ENCODE measurements at regions not wholly inside any gene's neighbourhood (a gene's known extent, or its start where the extent isn't known, plus 50 kb on each side); places are given as distances from the start of the nearest gene placed in this dataset.
"Not testable (repeated sequence)": the region's sequence is repeated elsewhere in the genome, so short reads cannot be mapped to it uniquely, and the experiment has no call there.

GRCh38 chr3:174532216-174532615, 326.9 kb upstream of the NAALADL2 start:
- H3K4me3 ChIP-seq = no peak overlapping the region
- no peak overlapping the region for H3K27ac ChIP-seq

DNA sequence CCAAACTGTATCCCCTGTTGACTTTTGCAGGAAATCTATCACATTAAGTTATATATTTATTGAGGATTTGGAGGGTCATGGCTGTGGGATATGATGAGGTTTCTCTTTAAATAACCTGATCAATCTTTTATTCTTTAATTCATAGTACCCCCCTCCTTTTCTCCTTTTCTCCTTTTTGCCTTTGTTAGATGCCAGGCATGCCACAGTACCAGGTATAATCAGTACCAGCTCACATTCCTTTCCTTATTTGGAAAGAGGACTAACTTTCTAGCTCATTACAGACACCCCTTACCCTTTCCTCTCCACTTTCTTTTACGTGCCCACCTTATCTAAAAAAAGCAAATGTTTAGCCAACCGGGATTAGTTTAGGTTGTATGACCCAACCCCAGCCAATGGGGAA, 326.4 kb upstream of the NAALADL2 start:
- H3K4me3 ChIP-seq = no peak overlapping the region
- no peak overlapping the region for H3K27ac ChIP-seq

GRCh38 chr3:174533286-174533685, 325.8 kb upstream of the NAALADL2 start:
- Histone ChIP-seq H3K4me3 (no peak overlapping the region), H3K27ac (no peak overlapping the region)

DNA sequence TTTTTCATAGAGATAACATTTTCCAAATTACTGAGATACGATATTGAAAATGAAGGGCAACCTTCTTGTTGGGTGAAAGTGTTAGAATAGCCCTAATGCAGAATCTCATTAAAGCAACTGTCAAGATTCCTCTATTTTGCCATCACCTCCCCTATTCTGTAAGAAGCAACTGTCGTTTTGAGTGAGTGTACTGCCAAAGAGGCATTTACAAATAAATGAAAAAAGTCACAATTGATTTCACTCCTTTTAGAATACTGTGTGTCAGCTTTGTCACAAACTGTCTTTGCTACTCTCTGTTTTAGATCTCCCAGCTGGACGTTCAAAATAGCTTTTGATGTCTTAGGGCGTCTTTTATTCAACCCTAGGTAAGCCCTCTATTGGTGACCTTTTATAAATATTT, 322.8 kb upstream of the NAALADL2 start:
- H3K4me3 ChIP-seq = no peak overlapping the region
- no peak overlapping the region for H3K27ac ChIP-seq

- H3K4me3 ChIP-seq = no peak overlapping the region
- no peak overlapping the region for H3K27ac ChIP-seq
Observed at GRCh38 chr3:174538151-174538550, 321.0 kb upstream of the NAALADL2 start.

DNA sequence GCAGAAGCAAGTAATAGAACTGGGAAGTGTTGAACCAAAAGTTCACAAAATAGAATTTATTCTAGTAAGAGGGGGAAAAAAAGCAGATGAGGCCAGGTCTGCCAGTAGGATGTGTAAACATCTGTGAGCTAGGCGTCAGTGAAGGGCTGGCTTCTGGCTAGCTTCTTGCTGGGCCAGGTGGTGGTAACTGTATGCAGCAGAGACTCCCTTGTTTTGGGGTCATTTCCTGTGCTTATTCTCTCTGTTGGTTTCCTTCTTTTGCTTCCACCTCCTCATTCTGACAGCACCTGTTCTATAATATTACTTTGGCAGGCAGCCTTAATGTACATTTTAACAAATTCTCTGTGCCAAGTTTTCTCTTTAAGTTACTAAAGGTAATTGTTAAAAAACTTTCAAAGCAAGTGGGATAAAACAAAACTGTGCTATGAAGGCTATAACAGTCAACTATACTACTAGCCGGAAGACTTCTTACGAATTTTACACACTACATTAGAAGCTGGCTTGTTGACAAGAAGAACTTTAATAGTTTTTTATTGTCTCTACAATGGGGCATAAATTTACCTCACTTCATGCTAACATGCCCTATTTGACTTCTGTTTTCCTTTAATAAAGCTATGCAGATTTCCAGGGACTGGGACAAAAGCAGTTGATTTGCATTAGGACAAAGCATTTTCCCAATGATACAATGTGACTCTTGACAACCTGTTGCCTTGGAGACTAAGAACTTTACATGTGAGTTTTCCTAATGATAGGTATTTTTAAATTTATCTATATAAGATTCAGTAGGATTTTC, 318.8 kb upstream of the NAALADL2 start:
- no peak overlapping the region for H3K27ac ChIP-seq
- no peak overlapping the region for H3K4me3 ChIP-seq

- no peak overlapping the region for H3K4me3 ChIP-seq
- no peak overlapping the region for H3K27ac ChIP-seq
Observed at GRCh38 chr3:174541708-174542315, 317.3 kb upstream of the NAALADL2 start.

DNA sequence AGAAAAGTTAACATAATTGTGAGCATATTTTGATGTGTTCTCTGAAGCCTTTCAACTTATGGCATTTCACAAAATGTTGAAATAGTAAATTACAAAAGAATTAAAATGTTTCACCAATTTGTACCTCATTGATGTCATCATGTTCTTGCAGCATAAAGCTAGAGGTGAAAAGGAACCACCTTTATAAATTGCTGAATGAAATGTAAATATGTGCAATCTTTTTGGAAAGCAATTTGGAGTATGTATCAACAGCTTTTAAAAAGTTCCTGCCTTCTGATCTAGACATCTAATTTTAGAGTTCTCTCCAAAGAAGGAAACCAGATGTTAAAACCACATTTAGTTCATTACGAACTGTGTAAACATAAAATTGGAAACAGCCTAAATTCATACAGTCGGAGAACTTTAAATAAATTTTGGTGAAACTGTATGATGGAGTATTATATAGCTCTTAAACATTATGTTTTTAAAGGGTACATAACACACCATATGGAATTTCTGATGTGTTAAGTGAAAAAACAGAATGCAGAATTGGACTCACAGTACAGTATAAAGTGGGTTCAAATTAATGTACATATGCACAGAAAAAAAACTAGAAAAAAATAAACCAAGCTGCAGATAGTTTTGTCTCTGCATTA, 311.2 kb upstream of the NAALADL2 start:
- no peak overlapping the region for H3K4me3 ChIP-seq
- H3K27ac ChIP-seq = no peak overlapping the region

- Histone ChIP-seq H3K4me3 (no peak overlapping the region), H3K27ac (no peak overlapping the region)
Observed at GRCh38 chr3:174548841-174549623, 310.1 kb upstream of the NAALADL2 start.

DNA sequence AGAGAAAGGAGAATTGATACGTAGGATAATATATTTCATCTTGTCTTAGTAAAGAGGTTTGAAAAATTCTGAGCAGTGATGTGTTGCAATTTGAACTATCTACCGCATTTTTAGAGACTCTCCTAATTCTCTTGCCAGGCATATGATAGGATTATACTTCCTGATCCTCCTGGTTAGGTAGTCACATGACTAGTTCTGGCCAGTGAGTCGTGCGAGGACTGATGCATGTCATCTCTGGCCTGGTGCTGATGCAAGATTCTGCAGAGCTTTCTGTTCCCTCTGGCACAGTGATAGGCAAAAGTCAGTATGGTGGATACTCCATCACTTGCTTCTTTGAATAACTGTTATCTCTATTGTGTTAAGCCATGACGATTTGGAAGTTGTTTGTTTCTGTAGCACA, 277.6 kb upstream of the NAALADL2 start:
- Histone ChIP-seq H3K27ac (no peak overlapping the region), H3K4me3 (no peak overlapping the region)

GRCh38 chr3:174583396-174583795, 275.7 kb upstream of the NAALADL2 start:
- no peak overlapping the region for H3K4me3 ChIP-seq
- H3K27ac ChIP-seq = no peak overlapping the region

DNA sequence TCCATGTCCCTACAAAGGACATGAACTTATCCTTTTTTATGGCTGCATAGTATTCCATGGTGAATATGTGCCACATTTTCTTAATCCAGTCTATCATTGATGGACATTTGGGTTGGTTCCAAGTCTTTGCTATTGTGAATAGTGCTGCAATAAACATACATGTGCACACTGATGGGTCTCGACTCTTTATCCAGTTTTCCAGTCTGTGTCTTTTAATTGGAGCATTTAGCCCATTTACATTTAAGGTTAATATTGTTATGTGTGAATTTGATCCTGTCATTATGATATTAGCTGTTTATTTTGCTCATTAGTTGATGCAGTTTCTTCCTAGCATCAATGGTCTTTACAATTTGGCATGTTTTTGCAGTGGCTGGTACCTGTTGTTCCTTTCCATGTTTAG, 272.0 kb upstream of the NAALADL2 start:
- not testable (repeated sequence) for H3K4me3 ChIP-seq, H3K27ac ChIP-seq

DNA sequence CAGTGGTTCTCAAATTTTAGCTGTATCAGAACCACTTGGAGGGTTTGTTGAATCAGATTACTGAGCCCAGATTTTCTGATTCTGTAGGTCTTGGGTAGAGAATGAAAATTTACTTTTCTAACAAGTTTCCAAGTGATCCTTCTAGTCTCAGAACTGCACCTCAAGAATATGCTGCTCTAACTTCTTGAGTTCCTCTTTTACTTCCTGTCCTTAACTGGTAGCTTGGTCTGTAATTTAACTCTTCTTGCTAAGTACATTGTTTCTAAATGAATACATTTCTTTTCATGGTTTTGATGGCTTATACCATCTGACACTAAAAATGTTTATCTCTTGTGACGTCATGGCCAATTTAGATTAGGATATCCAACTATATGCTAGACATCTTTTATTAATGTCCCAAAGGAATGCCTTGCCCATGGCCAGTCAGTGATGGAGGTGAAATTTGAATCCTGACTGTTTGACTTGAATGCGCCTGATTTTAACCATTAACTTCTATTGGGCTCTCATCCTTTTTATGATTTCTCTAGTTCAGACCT, 262.6 kb upstream of the NAALADL2 start:
- Histone ChIP-seq H3K4me3 (no peak overlapping the region), H3K27ac (no peak overlapping the region)

DNA sequence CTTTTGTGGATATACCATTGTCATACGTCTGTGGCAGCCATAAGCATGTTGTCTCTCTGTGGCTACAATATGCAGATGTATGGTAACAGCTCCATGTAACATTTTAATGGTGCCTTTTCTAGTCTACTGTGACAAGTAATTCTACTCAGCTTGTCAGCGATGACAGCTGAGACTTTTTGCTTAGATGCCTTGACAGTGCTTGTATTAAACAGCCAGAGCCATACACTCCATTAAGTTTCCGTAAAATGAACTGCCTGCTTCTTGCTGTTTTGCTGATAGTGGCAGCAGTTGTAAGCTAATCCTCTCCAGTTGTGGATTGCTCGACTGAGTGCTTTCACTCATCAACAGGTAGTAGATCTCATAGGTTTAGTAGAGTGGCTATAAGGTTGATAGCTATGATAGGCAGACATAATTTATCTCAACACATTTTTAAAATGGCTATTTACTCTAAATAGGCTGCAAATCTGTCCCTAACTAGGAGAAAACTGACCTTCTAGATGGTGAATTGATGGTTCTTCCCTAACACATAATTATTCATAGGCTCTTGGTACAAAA, 260.2 kb upstream of the NAALADL2 start:
- no peak overlapping the region for H3K27ac ChIP-seq

GRCh38 chr3:174613173-174613572, 246.0 kb upstream of the NAALADL2 start:
- H3K27ac ChIP-seq = no peak overlapping the region

More for the DNA sequence above, 260.2 kb upstream of the NAALADL2 start:
- no peak overlapping the region for H3K4me3 ChIP-seq

GRCh38 chr3:174614036-174614435, 245.1 kb upstream of the NAALADL2 start:
- H3K4me3 ChIP-seq = no peak overlapping the region
- no peak overlapping the region for H3K27ac ChIP-seq

More at GRCh38 chr3:174613173-174613572, 246.0 kb upstream of the NAALADL2 start:
- H3K4me3 ChIP-seq = no peak overlapping the region

GRCh38 chr3:174618368-174619080, 240.6 kb upstream of the NAALADL2 start:
- H3K27ac ChIP-seq = no peak overlapping the region
- no peak overlapping the region for H3K4me3 ChIP-seq

GRCh38 chr3:174619239-174619638, 239.9 kb upstream of the NAALADL2 start:
- no peak overlapping the region for H3K27ac ChIP-seq
- no peak overlapping the region for H3K4me3 ChIP-seq

DNA sequence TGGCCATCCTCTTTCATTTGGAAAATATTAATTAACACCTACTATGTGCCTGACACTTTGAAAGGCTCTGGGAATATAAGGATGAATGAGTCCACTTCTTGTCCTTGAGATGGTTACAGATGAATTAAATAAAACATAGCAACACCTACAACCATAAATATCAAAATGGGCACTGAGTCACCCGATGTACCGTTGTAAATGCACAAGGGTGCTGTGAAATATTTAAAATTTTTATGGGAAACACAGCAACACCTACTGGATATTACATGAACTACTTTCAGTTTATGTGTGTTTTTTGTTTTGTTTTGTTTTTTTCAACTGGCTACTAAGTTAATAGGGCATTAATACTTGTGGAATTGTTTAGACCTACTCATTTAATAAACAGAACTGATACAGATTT, 239.0 kb upstream of the NAALADL2 start:
- Histone ChIP-seq H3K4me3 (no peak overlapping the region), H3K27ac (no peak overlapping the region)

Measured in skin epidermis (tissue), 12 donors.